Skeletal muscle cell (primary cell): ENCODE measurements at regions not wholly inside any gene's neighbourhood (a gene's known extent, or its start where the extent isn't known, plus 50 kb on each side); places are given as distances from the start of the nearest gene placed in this dataset.
A peak's percentile ranks its signal among the peaks of the same experiment; 100 is the strongest.
"Not testable (repeated sequence)": the region's sequence is repeated elsewhere in the genome, so short reads cannot be mapped to it uniquely, and the experiment has no call there.

Experiments used
- DNase-seq: peaks from one replicate; pipeline ENCODE4 v3.0.0-alpha.2; 2010; ENCODE audit warnings: low read depth
- H3K4me3 ChIP-seq: 2 replicates; pipeline ENCODE4 v1.5.1; 2011; ENCODE audit warnings: low read depth, mild to moderate bottlenecking, control low read depth, low read length, moderate library complexity

DNA sequence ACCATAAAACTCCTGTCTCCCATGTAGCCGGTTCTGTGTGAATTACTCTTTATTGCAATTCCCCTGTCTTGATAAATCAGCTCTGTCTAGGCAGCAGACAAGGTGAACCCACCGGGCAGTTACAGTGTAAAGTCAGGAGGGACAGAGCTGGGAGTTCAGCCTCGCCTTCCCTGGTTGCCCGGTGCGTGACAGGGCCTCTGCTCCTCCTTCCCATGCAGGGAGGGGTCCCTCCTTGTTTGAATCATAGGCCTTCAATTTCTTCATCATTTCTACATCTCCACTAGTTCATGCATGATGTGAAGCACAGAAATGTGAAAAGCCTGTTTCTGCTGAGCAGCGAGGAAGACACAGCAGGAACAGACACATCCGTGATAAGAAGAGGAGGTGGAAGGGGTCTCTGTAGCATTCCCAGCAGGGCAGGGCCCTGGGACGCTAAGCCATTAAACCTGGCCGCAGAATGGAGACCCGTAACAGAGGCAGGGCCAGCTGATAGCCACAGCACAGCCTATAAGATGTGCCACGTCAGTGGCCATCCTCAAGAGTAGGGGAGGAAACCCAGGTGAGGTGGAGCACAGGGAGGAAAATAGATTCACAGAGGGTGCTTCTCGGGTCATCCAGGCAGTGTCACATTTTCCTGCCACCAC, 106.7 kb upstream of the CST7 start:
- no peak overlapping the region for H3K4me3 ChIP-seq
- no peak for DNase-seq

DNA sequence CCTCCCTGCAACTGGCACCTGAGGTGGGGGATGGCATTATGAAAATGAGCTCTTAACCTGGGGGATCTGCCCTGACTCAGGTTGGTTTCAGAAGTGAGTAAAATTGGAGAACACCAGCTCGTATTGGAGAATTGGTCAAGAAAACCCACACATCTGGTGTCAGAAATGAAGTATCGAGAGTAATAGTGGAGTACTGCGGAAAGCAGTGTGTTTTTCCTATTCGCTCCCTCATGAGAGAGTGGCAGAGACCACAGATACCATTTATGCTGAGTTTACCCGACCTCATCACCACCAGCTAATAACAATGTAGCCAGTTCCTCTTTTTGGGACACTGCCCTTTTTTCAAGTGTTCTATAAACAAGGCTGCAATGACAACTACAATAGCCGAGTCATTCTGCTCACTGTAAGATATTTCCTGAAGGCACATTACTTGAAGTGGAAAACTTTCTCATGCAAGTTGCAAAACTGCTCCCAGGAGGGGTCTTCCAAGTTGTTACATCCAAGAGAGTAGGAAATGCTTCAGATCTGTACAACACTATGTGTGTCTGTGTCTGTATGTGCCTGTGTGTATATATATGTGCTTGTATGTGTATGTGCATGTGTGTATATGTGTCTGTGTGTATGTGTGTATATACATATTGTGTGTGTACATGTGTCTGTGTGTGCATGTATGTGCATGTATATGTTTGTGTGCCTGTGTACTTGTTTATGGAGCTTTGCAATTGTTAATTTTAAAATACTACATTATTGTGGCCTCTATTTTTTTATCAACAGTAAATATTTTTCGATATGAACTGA, 106.0 kb upstream of the CST7 start:
- H3K4me3 ChIP-seq: no peak overlapping the region
- DNase-seq: no peak

DNA sequence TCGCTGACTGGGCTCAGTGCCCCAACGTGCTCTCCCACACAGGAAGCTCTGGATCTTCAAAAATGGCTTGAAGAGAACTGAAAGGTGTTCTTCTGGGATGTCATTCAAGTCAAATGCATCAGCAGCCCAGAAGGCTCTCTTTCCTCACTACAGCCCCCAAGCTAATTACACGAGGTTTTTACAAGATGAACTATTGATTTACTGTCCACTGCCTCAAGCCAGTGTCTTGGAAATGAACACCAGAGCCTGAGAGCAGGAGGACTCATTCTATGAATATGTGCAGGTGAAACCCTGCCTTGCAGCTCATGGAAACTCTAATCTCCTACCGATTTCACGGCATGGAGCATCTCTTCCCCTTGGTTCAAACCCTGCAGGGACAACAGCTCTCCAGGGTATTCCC, 98.9 kb upstream of the CST7 start:
- H3K4me3 ChIP-seq: no peak overlapping the region
- DNase-seq: no peak

DNA sequence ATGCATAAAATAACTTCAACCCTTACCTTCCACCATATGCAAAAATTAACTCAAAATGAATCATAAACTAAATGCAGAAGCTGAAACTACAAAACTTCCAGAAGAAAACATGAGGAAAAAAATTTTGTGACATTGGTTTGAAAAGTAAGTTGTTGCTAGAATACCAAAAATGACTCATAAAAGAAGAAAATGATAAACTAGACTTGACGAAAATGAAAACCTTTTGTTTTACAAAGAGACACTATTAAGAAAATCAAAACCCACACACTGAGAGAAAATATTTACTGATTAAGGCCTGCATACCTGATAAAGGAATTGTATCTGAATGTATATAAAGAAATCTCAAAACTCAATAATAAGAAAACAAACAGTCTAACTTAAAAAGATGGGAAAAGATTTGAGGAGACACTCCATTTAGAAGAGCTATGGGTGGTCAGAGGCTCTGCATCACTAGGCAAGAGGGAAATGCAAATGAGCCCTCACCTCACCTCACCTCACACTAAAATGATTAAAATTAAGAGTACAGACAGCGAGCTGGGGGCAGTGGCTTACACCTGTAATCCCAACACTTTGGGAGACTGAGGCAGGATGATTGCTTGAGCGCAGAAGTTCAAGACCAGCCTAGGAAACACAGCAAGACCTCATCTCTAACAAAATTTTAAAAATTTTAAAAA, 97.6 kb upstream of the CST7 start:
- no peak overlapping the region for H3K4me3 ChIP-seq
- DNase-seq: no peak

DNA sequence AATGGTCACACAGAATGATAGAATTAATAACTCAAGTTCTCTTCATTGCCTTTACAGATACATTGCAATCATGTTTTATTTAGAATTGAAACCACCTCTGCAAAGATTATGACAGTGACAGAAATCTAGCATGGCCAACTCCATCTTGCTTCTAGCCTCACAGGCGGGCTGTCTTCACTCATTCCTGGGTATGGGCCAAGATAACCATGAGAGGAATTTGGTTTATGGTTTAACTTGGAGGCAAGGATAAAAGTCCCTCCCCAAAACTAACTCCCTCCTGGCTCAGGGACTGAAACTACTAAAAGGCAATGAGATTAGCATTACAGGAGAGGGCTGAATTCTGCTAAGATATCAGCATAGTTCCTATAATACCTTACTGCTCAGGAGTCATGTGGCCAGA, 95.2 kb upstream of the CST7 start:
- no peak overlapping the region for H3K4me3 ChIP-seq
- no peak for DNase-seq

DNA sequence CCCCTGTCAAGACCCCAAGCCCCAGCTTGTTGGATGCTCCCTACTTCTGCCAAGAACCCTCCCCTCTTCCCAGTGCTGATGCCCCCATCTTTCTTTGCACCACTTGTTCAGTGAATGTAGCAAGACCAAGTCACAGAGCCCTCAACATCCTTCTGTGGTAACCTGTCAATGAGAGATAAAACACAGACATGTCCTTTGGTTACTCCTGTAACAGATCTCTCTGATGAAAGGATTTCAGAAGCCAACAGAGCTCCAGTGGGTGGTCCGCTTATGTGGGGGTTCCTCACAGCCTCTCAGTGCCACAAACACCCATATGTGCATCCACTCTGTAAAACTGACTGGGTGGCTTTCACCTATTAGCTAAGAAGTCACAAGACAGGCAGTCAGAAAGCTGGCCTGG, 93.2 kb upstream of the CST7 start:
- no peak for DNase-seq
- H3K4me3 ChIP-seq: no peak overlapping the region

DNA sequence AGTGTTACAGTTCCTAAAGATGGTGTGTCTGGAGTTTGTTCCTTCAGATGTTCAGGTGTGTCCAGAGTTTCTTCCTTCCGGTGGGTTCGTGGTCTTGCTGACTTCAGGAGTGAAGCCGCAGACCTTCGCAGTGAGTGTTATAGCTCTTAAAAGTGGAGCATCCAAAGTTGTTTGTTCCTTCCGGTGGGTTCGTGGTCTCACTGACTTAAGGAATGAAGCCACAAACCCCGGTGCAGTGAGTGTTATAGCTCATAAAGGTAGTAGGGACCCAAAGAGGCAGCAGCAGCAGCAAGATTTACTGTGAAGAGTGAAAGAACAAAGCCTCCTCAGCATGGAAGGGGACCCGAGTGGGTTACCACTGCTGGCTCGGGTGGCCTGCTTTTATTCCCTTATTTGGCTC, 90.6 kb upstream of the CST7 start:
- H3K4me3 ChIP-seq, DNase-seq: not testable (repeated sequence)

DNA sequence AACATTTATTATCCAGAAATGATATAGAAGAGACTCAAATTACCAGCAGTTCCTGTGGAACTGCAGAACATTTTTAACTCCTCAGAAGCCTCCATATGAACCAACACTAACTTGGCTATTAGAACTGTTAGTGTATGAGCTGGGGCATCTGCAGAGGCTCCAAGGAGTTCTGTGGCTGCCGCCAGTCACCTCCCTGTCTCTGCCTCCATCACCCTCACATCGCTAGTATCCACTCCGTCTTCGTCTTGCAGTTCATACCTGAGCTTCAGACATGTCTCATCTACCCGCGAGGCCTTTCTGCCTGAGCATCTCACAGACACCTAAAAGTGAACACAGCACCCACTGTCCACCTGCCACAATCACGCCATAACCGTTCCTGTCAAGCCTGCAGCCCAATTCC, 89.5 kb upstream of the CST7 start:
- no peak for DNase-seq
- H3K4me3 ChIP-seq: no peak overlapping the region

DNA sequence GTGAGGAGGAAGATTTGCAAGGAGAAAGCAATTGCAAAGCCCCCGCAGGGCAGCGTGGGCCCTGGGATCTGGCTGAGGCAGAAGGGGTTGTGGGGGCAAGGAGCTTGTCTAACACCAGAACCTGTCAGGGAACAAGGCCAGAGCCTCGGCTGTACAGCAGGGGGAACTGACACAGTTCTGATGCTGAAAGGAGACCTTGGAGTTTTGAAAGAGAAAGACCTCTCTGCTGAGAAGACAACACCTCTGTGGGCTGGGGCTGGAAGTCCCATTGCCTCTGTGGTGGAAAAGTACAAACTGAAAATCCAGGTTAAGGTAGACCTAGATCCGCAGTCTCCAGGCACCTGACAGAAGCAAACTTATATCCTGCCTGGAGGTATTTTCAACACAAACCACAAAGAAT, 86.9 kb upstream of the CST7 start:
- H3K4me3 ChIP-seq: no peak overlapping the region
- DNase-seq: no peak

DNA sequence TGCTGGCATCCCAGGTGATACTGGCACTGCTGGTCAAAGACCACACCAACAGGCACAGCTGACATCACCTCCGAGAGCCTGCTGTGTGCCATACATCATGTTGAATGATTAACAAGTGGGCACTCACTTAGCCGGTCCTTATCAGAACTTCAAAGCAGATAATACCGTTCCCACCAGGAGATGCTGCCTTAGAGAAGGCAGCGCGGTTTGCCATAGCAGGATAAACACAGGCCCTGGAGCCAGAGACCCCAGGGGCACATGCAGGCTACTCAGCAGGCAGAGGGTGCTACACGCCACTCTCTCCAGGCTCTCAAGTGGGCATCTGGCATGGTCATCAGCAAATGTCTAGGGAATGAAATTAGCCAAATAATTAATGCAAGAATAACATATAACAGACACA, 86.5 kb upstream of the CST7 start:
- DNase-seq: no peak
- H3K4me3 ChIP-seq: no peak overlapping the region

DNA sequence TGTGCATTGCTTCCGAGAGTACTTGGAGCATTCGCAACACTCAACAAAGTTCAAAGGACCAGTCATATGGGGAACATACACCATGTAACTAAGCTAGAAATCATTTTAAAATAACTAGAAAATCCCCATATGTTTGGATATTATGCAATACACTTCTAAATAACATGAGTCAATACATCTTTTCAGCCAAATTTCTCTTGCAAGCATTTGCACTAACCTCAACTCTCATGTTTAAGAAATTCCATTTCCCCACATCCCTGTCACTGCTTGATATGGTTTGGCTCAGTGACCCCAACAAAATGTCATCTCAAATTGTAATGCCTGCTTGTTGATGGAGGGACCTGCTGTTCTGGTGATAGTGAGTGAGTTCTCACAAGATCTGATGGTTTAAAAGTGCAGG, 85.7 kb upstream of the CST7 start:
- H3K4me3 ChIP-seq: no peak overlapping the region
- peak; percentile 24 for DNase-seq

DNA sequence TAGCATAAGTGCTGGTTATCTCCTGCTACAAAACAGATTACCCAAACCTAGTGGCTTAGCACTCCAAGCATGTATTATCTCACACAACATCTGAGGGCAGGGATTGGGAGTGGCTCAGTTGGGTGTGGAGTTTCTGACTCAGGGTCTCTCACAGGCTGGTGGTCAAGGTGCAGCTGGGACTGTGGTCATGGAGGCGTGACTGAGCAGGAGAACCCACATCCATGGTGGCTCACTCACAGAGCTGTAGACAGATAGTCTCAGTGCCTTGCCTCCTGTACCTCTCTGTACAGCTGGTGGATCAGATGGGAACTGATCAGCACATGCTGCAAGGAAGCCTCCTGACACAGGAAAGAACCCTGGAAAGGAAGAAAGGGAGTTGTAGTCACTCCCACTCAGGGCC, 83.1 kb upstream of the CST7 start:
- no peak overlapping the region for H3K4me3 ChIP-seq
- DNase-seq: no peak

DNA sequence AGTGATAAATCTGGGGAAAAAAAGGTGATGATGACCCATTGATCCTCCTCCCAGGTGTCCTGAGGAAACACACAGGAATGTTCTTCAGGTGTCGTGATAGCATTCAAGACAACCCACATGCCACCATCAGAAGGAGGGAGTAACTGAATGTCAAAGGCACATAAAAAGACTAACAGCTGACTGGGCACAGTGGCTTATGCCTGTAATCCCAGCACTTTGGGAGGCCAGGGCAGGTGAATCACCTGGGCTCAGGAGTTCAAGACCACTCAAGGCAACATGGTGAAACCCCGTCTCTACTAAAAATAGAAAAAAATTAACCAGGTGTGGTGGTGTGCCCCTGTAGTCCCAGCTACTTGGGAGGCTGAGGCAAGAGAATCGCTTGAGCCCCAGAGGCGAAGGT, 82.3 kb upstream of the CST7 start:
- no peak overlapping the region for H3K4me3 ChIP-seq
- DNase-seq: no peak

DNA sequence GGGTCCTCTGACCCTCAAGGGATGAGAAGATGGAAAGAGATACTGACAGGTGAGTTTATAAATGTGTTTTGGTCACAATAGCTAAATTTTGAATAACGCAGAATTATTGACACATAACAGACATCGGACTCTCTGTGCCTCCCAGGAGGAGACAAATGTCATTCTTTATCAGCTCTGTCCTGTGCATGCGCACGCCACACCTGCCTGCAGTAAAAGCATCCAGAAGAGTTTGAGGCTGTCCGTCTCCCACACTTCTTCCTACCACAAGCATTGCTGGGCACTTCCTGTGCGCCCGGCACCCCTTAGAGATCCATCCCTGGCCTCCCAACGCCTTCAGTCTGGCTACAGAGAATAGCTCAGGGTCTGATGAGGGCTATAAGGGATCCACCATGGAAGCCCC, 81.5 kb upstream of the CST7 start:
- H3K4me3 ChIP-seq: no peak overlapping the region
- DNase-seq: no peak

DNA sequence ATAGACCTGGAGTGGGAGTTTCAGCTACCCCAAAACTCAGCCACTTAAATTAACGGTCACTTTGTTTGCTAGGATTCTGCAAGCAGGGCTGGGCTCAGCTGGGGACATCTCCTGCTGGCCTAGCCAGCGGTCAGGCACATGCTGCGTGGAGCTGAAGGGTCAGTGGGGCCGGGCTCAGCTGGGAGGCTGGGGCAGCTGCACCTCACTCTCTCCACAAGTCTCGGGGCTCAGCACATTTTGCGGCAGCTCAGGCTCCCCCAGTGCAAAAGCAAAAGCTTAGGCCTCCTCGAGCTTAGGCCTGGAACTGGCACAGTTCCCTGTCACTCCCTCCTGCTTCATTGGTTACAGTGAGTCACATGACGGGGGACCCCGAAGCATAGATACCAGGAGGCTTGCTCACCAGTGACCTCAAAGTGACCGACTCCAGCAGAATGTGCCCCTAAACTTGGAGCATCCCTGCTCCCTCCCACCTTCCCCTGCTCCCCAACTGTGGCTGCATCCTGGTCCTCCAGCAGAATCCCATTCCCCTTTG, 80.6 kb upstream of the CST7 start:
- no peak for DNase-seq
- H3K4me3 ChIP-seq: no peak overlapping the region

DNA sequence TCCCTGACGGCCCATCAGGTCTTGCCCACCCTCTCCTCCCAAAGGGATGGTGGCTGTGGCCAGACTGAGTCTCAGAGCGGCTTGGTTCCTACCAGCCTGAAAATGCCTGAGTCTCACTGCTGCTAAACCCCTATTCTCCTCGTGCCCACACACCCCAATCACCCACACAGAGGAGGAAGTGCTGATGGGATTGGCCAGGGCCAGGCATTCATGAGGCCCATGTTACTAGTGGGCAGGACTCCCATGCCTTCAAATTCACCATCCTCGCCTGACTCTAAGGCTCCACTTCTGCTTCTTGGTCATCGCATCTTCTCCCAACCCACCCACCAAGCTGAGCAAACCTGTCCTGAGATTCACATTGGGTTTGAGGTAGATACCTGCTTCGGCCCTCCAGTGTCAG, 80.1 kb upstream of the CST7 start:
- DNase-seq: no peak
- no peak overlapping the region for H3K4me3 ChIP-seq

DNA sequence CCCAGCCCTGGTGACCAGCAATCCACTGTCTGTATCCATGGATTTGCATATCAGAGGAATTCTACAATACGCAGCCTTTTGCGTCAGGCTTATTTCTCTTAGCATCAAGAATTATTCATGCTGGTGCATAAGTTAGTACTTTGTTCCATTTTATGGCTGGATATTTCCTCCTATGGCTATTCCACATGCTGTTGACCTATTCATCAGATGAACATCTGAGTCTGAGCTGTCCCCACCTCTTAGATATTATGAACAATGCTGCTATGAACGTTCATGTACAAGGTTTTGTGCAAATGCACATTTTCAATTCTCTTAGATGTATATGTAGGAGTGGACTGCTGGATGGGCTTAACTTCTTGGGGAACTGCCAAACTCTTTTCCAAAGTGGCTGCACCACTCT, 79.0 kb upstream of the CST7 start:
- no peak for DNase-seq
- no peak overlapping the region for H3K4me3 ChIP-seq

DNA sequence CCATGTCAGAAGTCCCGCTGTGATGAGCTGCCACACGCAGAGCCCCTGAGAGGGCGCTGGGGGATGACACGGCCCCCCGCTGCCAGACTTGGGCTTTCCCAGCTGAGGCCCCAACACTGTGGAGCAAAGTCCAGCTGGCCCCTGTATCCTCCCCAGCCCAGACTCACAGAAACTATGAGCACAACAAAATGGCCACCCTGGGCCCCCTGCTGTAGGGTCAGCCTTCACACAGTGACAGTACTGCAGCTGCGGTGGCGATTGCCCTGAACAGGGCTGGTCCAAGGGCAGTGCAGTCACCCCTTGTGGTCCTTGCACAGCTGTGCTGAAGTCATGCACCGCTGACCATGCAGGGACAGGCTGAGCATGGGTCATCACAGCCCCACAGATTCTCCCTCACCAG, 78.2 kb upstream of the CST7 start:
- H3K4me3 ChIP-seq: no peak overlapping the region
- no peak for DNase-seq

DNA sequence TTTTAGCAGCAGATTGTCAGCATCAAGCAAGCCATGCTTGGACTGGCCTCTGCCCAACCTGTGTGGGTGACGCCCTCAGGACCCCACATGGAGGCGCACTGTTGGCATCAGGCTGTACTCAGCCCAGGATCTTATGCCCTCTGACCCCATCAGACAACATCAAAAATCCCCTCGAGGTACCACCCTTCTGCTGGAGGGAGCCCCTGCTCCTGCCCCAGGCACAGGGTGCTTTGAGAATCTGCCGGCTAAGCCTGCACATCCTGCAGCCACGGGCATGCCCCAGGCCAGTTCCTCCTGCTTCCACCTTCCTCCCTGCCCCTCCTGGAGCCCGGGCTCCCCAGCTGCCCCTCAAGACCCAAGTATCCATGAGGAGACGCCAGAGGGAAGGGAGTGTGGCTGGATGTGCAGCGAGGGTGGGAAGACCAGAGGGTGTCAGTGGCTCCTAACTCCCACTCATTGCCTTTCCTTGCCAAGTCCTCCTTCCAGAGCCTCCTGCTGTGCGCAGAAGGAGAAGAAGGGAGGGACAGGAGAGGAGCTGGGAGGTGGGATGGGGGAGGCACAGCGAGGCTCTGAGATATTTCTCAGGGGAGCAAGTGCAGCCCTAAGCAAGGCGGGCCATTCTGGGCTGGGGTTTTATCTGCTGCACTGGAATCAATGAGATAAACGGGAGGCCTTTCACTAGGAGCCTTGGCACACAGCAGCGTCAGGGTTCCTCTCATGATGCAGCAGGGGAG, 77.4 kb upstream of the CST7 start:
- DNase-seq: no peak
- H3K4me3 ChIP-seq: no peak overlapping the region
